G401 (cell line): ENCODE measurements at regions not wholly inside any gene's neighbourhood (a gene's known extent, or its start where the extent isn't known, plus 50 kb on each side); places are given as distances from the start of the nearest gene placed in this dataset.

Experiments used
- DNase-seq: peaks from one replicate; pipeline ENCODE4 v3.0.0-alpha.2; 2015; ENCODE audit warnings: low spot score
- in situ Hi-C: cut with HindIII; loops from 2 replicates; pipeline ENCODE4 v1.10.0; 2016; ENCODE audit warnings: low sequenced_read_pairs, mixed read lengths

DNA sequence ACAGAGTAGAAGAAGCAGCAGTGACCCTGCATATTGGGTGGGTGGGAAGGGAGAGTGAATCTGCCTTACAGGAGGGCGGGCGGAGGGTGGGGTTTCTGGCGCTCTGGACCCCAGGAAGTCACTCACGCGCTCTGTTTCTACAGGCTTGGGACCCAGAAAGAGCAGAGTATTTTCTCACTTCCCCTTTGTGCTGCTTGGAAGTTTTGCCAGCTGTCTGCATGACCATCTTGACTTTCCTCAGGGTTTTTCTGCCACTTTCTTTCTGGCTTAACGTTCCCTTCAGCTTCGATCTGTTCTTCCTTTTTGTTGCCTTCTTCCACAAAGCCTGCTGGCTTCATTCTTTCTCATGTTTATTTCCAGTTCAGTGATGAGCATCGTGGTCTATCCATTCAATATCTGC lies 383.1 kb downstream of the GALR1 start:
- in situ Hi-C loops: no loop called here
- DNase-seq: no peak

DNA sequence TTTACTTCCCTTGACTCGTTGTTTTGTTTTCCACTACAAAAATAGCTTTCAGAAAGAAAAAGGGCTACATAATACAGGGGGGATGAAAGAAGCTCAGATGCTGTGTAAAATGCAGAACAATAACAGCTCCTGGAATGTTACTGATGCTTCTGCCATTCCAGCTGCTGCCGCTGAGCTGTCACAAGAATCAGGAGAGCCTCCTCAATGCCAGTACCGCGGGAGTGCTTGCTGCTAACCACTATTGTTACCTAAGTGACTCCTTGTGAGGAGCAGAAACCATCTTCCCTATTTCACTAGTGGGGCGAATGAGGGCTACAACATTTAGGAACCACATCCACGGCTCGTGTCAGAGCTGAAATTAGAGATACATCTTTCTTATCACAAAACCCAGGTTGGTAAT lies 384.8 kb downstream of the GALR1 start:
- DNase-seq: no peak
- in situ Hi-C loops: no loop called here

DNA sequence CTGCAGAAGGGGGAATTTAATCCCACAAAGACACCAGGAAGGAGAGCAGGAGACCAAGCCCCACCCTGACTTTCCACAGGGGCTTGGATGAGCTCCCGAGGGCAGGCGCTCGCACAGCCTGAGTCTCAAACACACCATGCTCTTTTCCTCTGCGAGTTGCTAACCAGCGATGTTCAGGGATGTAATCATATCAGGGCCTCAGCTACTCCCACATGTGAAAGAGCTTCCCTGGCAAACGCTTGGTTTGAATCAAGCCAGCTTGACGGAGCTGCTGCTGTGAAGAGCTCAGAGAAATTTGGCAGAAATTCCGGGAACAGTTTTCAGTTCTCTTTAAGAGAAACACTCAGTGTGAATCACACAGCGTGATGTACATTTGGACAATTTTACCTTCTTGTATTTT lies 385.8 kb downstream of the GALR1 start:
- peak; percentile 6 for DNase-seq
- in situ Hi-C loops: no loop called here

DNA sequence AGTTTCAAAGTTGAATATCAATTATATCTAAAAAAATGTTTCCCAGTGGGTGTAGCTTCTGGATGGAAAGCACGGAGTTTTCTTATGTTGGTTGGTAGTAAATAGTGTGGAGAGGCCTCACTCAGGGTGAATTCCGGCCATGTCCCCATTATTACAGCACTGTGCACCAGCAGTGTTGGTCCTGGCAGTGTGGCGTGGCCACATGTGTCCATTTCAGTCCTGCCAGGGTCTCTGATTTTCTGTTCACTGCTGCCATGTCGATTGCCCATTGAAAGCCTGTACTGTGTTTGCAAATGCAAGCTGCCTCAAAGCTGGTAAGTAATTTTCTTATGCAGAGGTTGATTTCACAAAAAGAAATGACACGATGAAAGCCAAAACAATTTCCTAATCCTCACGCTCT lies 386.2 kb downstream of the GALR1 start:
- DNase-seq: no peak
- in situ Hi-C loops: no loop called here

DNA sequence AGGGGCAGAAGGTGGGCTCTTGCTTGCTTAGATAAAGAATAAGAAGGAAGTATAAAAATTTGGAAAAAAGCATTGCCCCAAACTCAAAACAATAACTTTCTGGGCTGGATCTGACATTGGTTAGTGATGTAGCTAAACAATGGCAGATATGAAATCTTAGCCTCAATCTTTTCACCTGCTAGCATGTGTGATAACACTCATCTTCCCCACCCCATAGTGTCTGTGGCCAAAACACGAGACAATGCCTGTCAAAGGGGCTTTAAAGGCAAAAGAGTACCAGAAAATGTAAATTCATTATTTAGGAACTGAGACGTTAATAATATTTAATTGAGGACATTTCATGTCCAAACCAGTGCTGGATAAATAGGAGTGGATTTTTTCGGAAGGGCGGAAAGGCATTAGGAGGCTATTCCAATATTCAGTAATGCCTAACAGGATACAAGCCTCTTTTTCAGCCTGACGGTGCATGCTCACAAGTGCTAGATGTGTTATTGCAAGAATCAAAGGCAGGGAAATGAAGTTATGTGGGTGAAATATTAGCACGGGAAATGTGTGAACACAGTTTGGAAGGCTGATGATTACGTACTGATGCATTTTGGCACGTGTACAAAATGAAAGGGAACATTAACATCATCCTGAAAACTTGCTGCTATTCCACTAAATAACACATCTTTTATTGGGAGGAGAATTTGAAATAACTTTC lies 395.7 kb downstream of the GALR1 start:
- in situ Hi-C loops: no loop called here
- DNase-seq: no peak

GRCh38 chr18:77647472-77647871 lies 397.8 kb downstream of the GALR1 start:
- DNase-seq: no peak
- in situ Hi-C loops: no loop called here

- in situ Hi-C loops: no loop called here
- DNase-seq: no peak
Measured at GRCh38 chr18:77648411-77648810, 398.8 kb downstream of the GALR1 start.

DNA sequence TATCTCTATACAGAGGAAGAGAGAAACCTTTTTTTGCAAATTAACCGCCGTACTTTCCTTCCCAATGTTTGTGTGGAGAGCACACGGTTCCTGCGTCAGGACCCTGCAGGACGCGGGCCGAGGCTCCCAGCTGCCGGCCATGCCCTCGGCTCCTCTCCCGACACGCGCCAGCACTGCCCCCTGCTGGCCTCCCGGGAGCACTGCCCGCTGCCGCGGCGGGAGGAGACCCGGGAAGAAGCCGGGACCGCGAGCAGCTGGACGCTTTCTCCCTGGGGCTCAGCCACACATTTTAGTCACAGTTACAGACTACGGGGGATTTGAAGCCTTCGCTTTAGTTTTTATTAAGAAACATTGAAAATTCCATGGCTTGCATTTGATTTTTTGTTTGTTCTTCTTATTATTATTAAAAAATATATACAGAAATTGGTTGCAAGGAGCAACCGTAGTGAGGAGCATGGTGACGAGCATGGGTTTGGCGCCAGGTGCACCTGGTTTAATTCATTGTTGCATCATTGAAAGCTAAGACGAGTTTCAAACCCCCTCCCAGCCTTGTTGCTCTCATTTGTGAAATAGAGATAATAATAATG lies 401.2 kb downstream of the GALR1 start:
- DNase-seq: peak; percentile 4
- in situ Hi-C loops: no loop called here

- DNase-seq: no peak
- in situ Hi-C loops: no loop called here
Measured at GRCh38 chr18:77651441-77651840, 401.8 kb downstream of the GALR1 start.

GRCh38 chr18:77653792-77654191 lies 404.1 kb downstream of the GALR1 start:
- DNase-seq: no peak
- in situ Hi-C loops: no loop called here

DNA sequence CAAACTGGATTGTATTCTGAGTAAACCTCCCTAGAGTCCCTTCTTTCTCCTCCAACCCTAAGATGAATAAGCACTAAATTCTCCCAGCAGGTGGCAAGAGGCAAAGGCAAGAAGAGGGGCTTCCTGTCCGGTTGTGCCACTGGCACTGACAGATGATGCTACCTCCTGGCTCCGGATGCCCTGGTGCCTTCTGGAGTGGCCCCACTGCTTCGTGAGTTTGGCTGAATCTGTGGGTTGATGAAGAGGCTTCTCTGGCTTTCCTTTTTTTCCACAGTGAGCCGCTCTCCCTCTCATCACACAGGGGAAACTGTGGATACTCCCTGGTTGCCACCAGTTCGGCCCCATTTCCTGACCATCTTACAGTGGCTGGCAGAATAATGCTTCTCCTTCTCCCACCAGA lies 404.7 kb downstream of the GALR1 start:
- in situ Hi-C loops: no loop called here
- no peak for DNase-seq

DNA sequence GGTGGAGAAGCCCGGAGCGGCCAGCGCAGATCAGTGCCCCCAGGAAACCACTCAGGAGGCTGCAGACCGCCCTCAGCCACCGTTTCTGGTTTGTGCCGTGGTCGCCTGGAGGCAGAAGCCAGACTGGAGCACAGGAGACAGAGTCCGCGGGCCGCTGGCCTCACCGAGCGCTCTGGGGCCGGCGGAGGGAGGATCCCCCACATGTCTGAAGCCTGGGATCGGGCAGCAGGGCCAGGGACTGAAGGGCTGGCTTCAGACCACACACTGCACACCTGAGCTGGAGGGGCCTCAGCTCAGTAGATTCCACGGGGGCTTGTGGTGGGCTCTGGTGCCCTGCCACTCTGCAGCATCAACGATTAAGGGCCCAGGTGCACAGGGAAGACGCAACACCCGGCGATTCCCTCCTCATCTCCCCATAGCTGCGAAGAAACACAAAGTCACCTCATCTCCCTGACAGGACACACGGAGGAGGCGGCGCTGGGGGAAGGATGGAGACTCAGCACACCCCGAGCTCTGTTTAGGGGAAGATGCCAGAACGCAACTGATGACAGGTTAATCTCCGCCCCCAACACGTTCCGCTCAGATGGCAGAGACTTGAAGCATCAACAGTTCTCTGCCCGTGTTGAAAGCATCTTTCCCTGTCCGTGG lies 408.1 kb downstream of the GALR1 start:
- DNase-seq: no peak
- in situ Hi-C loops: no loop called here

DNA sequence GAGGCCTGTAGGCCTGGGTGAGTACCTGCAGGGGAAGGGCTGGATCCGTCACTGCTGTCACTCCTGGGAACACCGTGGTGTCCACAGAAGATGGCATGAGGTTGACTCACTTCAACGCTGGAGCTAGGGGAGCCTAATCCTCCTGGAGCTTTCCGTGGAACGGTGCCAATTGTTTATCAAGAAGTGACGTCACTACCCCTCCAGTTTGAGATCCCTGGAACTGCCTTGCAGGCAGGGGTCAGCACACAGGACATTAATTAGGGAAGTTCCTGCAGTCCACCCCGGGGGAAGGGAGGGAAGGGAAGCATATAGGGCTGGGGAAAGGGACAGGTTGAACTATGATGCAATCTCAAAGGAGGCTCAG lies 408.6 kb downstream of the GALR1 start:
- in situ Hi-C loops: no loop called here
- no peak for DNase-seq

- in situ Hi-C loops: no loop called here
Measured at GRCh38 chr18:77658751-77659448, 409.3 kb downstream of the GALR1 start.

GRCh38 chr18:77666613-77667012 lies 417.0 kb downstream of the GALR1 start:
- no peak for DNase-seq
- in situ Hi-C loops: no loop called here

More at GRCh38 chr18:77658751-77659448, 409.3 kb downstream of the GALR1 start:
- no peak for DNase-seq

GRCh38 chr18:77668219-77668618 lies 418.6 kb downstream of the GALR1 start:
- in situ Hi-C loops: no loop called here
- DNase-seq: no peak

GRCh38 chr18:77669331-77669730 lies 419.7 kb downstream of the GALR1 start:
- in situ Hi-C loops: no loop called here
- no peak for DNase-seq

DNA sequence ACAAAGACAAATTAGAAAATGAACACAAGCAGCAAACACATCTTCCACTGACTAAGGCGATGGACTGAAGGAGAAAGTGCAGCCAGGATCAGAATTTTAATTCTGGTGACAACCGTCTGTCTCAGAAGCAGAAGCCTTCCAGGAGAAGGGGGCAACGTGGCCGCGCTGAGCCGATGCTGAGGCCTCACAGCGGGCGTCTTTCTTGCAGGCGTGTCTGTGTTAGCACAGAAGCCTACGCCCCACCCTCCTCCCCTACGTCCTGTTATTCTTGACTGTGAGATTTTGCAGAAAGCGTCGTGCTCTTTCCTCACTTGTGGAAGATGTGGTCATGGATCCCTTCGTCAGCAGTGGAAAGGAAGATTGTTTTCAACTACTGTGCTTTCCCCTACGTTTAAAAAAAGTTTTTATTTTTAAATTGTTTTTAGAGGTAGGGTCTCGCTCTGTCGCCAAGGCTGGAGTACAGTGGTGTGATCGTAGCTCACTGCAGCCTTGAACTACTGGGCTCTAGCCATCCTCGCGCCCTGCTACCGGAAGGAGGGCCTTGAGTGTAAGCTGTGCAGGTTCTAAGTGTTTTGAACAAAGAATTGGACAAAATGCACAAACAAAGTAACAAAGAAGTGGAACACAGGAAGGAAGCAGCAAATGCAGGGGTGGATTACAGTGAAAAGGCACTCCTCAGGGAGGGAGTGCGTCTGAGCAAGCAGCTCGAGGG lies 422.0 kb downstream of the GALR1 start:
- in situ Hi-C loops: no loop called here
- DNase-seq: no peak

GRCh38 chr18:77676910-77677309 lies 427.3 kb downstream of the GALR1 start:
- in situ Hi-C loops: no loop called here
- DNase-seq: no peak

DNA sequence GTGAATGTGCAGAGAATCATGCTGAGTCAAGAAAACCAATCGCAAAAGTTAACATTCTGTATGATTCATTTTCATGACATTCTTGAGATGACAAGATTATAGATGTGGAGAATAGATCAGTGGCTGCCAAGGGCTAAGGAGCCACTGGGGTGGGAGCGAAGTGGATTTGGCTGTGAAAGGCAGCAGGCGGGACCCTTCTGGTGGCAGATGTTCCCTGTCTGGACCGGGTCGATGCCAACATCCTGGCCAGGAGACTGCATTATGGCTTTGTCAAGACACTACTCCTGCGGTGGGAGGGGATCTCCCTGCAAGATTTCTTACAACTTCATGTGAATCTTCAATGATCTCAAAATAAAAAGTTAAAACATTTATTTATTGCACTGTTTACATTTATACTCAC lies 427.9 kb downstream of the GALR1 start:
- in situ Hi-C loops: no loop called here
- no peak for DNase-seq
